Lower lobe of right lung (tissue), 2 donors: ENCODE measurements at regions not wholly inside any gene's neighbourhood (a gene's known extent, or its start where the extent isn't known, plus 50 kb on each side); places are given as distances from the start of the nearest gene placed in this dataset.
"Not testable (repeated sequence)": the region's sequence is repeated elsewhere in the genome, so short reads cannot be mapped to it uniquely, and the experiment has no call there.

Source experiments
- ATAC-seq, 2 donors: fragments of 200-7000 bp; cut with Tn5 transposase; one replicate each; pipeline ENCODE4 v1.9.1; 2020 to 2022; ENCODE audit warnings: mild to moderate bottlenecking in 2 of 2, moderate library complexity in 2 of 2
- DNase-seq: peaks from one replicate; pipeline ENCODE4 v3.0.0-alpha.2; 2020
- H3K27ac ChIP-seq: fragments of 200-600 bp; one replicate; pipeline ENCODE4 v1.8.0; 2022
- H3K27me3 ChIP-seq: fragments of 200-600 bp; one replicate; pipeline ENCODE4 v1.8.0; 2022; ENCODE audit warnings: low read depth
- H3K36me3 ChIP-seq: fragments of 200-600 bp; one replicate; pipeline ENCODE4 v1.8.0; 2022; ENCODE audit warnings: mild to moderate bottlenecking
- H3K4me1 ChIP-seq: fragments of 200-600 bp; one replicate; pipeline ENCODE4 v1.8.0; 2022
- H3K4me3 ChIP-seq: fragments of 200-600 bp; one replicate; pipeline ENCODE4 v1.8.0; 2022; ENCODE audit warnings: mild to moderate bottlenecking
- H3K9me3 ChIP-seq: fragments of 200-600 bp; one replicate; pipeline ENCODE4 v1.8.0; 2022
- CTCF ChIP-seq: fragments of 200-600 bp; IDR thresholded peaks from one replicate; pipeline ENCODE4 v1.8.0; 2022; ENCODE audit warnings: antibody characterized with exemption, mild to moderate bottlenecking
- intact Hi-C: fragments of 100-400 bp; cut with DNase I; formaldehyde crosslinking; loops from one replicate; pipeline ENCODE4 v1.11.0; 2022
- donor health status: DM: no; HTN: yes; CAD: no; lungs with severe emphysema.

GRCh38 chr4:121584836-121585235 is 111.9 kb downstream of the ANXA5 start:
- H3K4me3 ChIP-seq, result no peak overlapping the region
- H3K36me3 ChIP-seq, result no peaks in the 10 kb centered on the region
- ATAC-seq (no peak), DNase-seq (no peak)
- H3K4me1 ChIP-seq, result no peaks in the 10 kb centered on the region
- no peak for TF ChIP-seq CTCF
- intact Hi-C loops, result no loop called here
- no peak overlapping the region for H3K27ac ChIP-seq
- H3K9me3 ChIP-seq, result no peaks in the 10 kb centered on the region
- H3K27me3 ChIP-seq, result no peaks in the 10 kb centered on the region

- no peaks in the 10 kb centered on the region for H3K27me3 ChIP-seq
- intact Hi-C loops, result no loop called here
- no peaks in the 10 kb centered on the region for H3K4me1 ChIP-seq
- no peak overlapping the region for H3K27ac ChIP-seq
- ATAC-seq, result peak; percentile 53 to 62
- no peaks in the 10 kb centered on the region for H3K9me3 ChIP-seq
- H3K36me3 ChIP-seq, result no peaks in the 10 kb centered on the region
- DNase-seq, result no peak
- no peak overlapping the region for H3K4me3 ChIP-seq
- no peak for TF ChIP-seq CTCF
These were observed 113.4 kb downstream of the ANXA5 start for GRCh38 chr4:121583396-121583795.

- DNase-seq (no peak), ATAC-seq (peak in 1 of 2 donors; percentile 53)
- Histone ChIP-seq H3K4me1 (no peaks in the 10 kb centered on the region), H3K27ac (no peak overlapping the region), H3K9me3 (no peaks in the 10 kb centered on the region), H3K27me3 (no peaks in the 10 kb centered on the region), H3K4me3 (no peak overlapping the region), H3K36me3 (no peaks in the 10 kb centered on the region)
- intact Hi-C loops, result no loop called here
- no peak for TF ChIP-seq CTCF
These were observed 114.5 kb downstream of the ANXA5 start for GRCh38 chr4:121582296-121582695.

- H3K4me1 ChIP-seq, H3K36me3 ChIP-seq, intact Hi-C loops, H3K27me3 ChIP-seq, H3K9me3 ChIP-seq, DNase-seq, ATAC-seq, H3K27ac ChIP-seq, H3K4me3 ChIP-seq: not testable (repeated sequence)
These were observed 121.4 kb downstream of the ANXA5 start for GRCh38 chr4:121575392-121575791.

- TF ChIP-seq CTCF, result no peak
- Histone ChIP-seq H3K27ac (no peak overlapping the region), H3K4me3 (no peak overlapping the region), H3K27me3 (no peaks in the 10 kb centered on the region), H3K36me3 (no peaks in the 10 kb centered on the region), H3K9me3 (no peaks in the 10 kb centered on the region), H3K4me1 (no peaks in the 10 kb centered on the region)
- intact Hi-C loops, result no loop called here
- ATAC-seq (peak in 1 of 2 donors; percentile 49), DNase-seq (no peak)
These were observed 122.2 kb downstream of the ANXA5 start for GRCh38 chr4:121574618-121575017.

- Histone ChIP-seq H3K4me3 (no peak overlapping the region), H3K27me3 (no peaks in the 10 kb centered on the region), H3K27ac (no peak overlapping the region), H3K9me3 (no peaks in the 10 kb centered on the region), H3K4me1 (peaks cover 8% of the 10 kb centered on the region), H3K36me3 (no peaks in the 10 kb centered on the region)
- ATAC-seq (no peak), DNase-seq (no peak)
- intact Hi-C loops, result no loop called here
- no peak for TF ChIP-seq CTCF
These were observed 129.0 kb downstream of the ANXA5 start for GRCh38 chr4:121567748-121568147.
